Stomach (tissue), 4 donors: ENCODE measurements at regions not wholly inside any gene's neighbourhood (a gene's known extent, or its start where the extent isn't known, plus 50 kb on each side); places are given as distances from the start of the nearest gene placed in this dataset.

ENCODE experiments used
- CTCF ChIP-seq, 7 experiments: fragments of 450-650 bp in 4 of 7; fragments of 200-600 bp in 3 of 7; sonication (generic) in 3 of 7; IDR thresholded peaks; one replicate each; pipeline ENCODE4 v1.5.1; 2016 to 2019; ENCODE audit warnings: antibody characterized with exemption in 7 of 7, control low read depth in 2 of 7, mild to moderate bottlenecking in 1 of 7
- POLR2A ChIP-seq, 4 donors: fragments of 450-650 bp; IDR thresholded peaks; one replicate each; pipeline ENCODE4 v1.6.1; 2016; ENCODE audit warnings: antibody characterized with exemption in 4 of 4, control low read depth in 2 of 4, mild to moderate bottlenecking in 1 of 4, moderate library complexity in 1 of 4

GRCh38 chr4:23269566-23269965, 576.8 kb downstream of the GBA3 start:
- TF ChIP-seq POLR2A (IDR thresholded peaks at IDR 0.05) (no peak), CTCF (IDR thresholded peaks at IDR 0.05) (no peak)
